ENCODE measurements at regions not wholly inside any gene's neighbourhood (a gene's known extent, or its start where the extent isn't known, plus 50 kb on each side); places are given as distances from the start of the nearest gene placed in this dataset.
"Not testable (repeated sequence)": the region's sequence is repeated elsewhere in the genome, so short reads cannot be mapped to it uniquely, and the experiment has no call there.

DNA sequence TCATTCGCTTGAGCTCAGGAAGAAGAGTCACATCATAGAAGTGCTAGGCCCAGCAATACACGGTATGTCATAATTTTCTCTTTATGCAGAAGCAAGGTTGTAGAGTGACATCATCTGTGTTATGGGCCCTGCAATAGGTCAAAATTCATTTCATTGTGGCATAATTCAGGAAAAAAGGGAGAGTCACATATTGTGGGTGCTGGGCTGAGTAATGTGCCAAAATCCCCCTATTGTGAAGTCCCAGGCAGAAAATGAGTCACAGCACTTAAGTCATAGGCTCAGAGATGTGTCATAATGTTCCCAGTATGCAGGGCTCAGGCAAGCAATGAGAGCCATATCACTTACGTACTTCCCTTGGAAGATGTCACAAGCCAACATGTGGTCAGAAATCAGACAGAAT, 1092.6 kb upstream of the AMELY start:
- TF ChIP-seq, protein P1, sequence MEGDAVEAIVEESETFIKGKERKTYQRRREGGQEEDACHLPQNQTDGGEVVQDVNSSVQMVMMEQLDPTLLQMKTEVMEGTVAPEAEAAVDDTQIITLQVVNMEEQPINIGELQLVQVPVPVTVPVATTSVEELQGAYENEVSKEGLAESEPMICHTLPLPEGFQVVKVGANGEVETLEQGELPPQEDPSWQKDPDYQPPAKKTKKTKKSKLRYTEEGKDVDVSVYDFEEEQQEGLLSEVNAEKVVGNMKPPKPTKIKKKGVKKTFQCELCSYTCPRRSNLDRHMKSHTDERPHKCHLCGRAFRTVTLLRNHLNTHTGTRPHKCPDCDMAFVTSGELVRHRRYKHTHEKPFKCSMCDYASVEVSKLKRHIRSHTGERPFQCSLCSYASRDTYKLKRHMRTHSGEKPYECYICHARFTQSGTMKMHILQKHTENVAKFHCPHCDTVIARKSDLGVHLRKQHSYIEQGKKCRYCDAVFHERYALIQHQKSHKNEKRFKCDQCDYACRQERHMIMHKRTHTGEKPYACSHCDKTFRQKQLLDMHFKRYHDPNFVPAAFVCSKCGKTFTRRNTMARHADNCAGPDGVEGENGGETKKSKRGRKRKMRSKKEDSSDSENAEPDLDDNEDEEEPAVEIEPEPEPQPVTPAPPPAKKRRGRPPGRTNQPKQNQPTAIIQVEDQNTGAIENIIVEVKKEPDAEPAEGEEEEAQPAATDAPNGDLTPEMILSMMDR (conservative IDR thresholded peaks at IDR 0.05; ENCODE audit: low read depth, low read length), result no peak
- H3K4me3 ChIP-seq (ENCODE audit: low read depth, low read length), result no peak overlapping the region
- DNase-seq (ENCODE audit: low read depth), result no peak

DNA sequence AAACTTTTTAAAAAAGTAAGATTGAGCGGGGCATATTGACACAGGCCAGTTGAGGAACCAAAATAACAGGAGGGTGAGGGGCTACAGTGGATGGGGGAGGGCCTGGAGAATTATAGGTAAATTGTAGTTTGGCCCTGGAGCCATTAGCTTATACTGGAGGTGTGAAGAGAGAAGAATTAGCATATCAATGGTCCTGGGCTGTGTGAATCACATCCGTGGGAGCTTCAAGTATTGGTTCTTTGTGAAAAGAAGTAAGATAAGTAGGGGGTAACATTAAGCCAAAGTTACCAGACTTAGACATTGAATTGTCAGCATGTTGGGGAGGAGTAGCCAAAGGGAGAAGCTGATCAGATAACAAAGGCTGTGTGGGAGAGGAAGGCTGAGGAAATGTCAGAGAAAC, 1085.2 kb upstream of the AMELY start:
- no peak overlapping the region for H3K4me3 ChIP-seq (ENCODE audit: low read depth, low read length)
- DNase-seq (ENCODE audit: low read depth), result no peak
- TF ChIP-seq, protein P1 (conservative IDR thresholded peaks at IDR 0.05; ENCODE audit: low read depth, low read length), result no peak

DNA sequence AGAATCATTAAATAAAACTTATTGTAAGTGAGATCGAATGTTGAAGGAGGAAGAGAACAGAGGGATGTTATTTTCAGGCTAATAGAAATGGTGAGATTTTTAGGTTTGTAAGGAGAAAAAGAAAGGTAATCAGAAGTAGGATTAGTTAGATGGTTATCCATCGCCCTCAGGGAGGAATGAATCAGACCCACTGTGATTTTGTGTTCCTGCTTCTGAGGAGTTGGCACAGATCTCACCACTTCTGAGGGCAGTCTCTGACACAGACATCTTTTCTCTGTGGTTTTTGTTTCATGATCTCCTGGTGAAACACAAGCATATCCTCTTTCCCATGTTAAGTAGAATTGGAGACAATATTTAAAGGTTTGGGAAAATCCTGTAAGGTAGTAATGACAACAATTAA, 1083.2 kb upstream of the AMELY start:
- DNase-seq (ENCODE audit: low read depth); H3K4me3 ChIP-seq (ENCODE audit: low read depth, low read length): not testable (repeated sequence)

DNA sequence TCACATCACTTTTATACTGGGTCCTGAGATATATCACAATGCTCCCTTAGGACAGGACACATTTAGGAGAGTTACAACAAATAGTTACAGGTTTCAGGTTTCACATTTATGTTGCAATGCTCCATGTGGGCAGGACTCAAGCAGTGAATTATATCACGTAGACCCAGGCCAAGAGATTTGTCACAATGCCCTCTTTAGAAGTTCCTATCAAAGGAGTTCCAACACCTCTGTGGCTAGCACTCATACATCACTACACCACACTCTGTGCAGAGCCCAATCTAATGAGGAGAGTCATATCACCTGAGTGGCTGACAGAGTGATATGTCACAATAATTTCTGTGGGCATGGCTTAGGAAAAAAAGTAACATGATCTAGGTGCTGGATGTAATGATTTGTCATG, 1068.2 kb upstream of the AMELY start:
- TF ChIP-seq, protein P1 (conservative IDR thresholded peaks at IDR 0.05; ENCODE audit: low read depth, low read length), result no peak
- no peak for DNase-seq (ENCODE audit: low read depth)
- no peak overlapping the region for H3K4me3 ChIP-seq (ENCODE audit: low read depth, low read length)

DNA sequence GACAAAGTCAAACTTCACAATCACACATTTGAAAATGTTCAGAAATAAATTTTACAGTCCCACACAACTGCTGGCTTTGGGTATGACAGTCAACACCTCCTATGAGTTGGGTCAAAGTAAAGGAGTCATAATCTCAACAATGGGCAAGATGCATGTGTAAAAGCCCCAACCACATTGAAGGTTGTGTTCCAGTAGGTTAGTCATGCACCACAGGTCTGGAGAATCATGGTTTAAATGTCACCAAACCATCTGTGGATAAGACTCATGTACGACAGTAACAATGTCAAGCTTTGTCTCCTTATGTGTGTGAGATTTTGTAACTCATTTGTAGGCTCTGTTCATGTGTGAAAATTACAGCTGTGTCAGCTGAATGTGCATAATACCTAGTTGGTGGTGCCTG, 1065.7 kb upstream of the AMELY start:
- no peak overlapping the region for H3K4me3 ChIP-seq (ENCODE audit: low read depth, low read length)
- no peak for DNase-seq (ENCODE audit: low read depth)
- TF ChIP-seq, protein P1 (conservative IDR thresholded peaks at IDR 0.05; ENCODE audit: low read depth, low read length), result no peak

DNA sequence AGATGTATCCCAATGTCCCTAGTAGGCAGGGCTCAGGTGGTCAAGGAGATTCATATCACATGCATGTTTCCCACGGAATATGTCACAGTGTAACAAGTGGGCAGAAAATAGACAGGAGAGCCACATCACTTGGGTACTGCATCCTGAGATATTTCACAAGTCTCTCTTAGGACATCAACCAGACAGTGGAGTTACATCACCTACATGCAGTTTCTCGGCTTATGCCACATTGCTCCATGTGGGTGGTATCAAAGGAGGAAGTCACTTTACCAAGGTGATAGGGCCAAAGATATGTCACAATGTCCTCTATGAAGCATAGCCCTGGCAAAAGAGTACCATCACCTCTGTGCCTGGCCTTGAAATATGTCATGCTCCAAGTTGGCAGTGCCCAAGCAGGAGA, 1056.7 kb upstream of the AMELY start:
- H3K4me3 ChIP-seq (ENCODE audit: low read depth, low read length), result no peak overlapping the region
- TF ChIP-seq, protein P1 (conservative IDR thresholded peaks at IDR 0.05; ENCODE audit: low read depth, low read length), result no peak
- DNase-seq (ENCODE audit: low read depth), result no peak

DNA sequence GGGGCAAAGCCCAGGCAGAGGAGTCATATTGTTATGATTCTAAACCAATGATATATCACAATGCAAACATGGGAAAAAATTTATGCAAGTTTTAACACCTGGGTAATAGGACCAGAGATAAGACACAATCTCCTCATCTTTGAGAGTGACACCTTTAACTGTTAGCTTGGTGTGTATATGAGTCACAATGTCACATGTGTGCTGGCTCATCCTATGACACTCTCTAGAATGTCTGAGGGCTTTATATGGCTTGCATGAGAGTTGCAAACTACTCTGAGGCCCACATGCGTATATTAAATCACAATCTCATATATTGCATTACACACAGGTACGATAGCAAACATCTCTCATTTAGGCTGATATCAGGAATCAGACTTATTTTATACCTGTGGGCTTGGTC, 1055.4 kb upstream of the AMELY start:
- DNase-seq (ENCODE audit: low read depth), result no peak
- TF ChIP-seq, protein P1 (conservative IDR thresholded peaks at IDR 0.05; ENCODE audit: low read depth, low read length), result no peak
- H3K4me3 ChIP-seq (ENCODE audit: low read depth, low read length), result no peak overlapping the region

DNA sequence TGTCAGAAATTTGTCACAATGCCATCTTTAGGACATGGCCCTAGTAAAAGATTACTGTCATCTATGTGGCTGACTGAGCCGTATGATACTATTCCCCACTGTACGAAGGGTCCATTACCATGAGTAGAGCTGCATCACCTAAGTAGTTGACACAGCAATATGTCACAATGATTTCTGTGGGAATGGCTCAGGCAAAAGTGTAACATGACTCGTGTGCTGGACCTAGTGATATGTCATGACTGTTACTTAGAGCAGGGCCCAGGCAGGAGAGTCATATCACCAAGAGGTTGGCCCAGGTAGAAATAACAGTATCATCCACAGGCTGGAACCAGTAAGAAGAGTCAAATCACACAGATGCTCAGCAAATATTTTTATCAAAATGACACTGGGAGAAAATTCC, 1051.8 kb upstream of the AMELY start:
- no peak for DNase-seq (ENCODE audit: low read depth)
- TF ChIP-seq, protein P1 (conservative IDR thresholded peaks at IDR 0.05; ENCODE audit: low read depth, low read length), result no peak
- no peak overlapping the region for H3K4me3 ChIP-seq (ENCODE audit: low read depth, low read length)
